ENCODE measurements at regions not wholly inside any gene's neighbourhood (a gene's known extent, or its start where the extent isn't known, plus 50 kb on each side); places are given as distances from the start of the nearest gene placed in this dataset.

GRCh38 chr7:118109607-118110006, 74.4 kb upstream of the LSM8 start:
- H3K9me3 ChIP-seq (ENCODE audit: control insufficient read depth, low read depth, low read length), result no peaks in the 10 kb centered on the region
- no peak overlapping the region for H3K4me3 ChIP-seq (ENCODE audit: control insufficient read depth in 2 of 3, extremely low read depth in 1 of 3, insufficient read depth in 2 of 3, low read depth in 1 of 3, low read length in 3 of 3)
- no peak overlapping the region for H3K9ac ChIP-seq (ENCODE audit: control insufficient read depth, extremely low read depth, insufficient read depth, low read length)
- no peak for TF ChIP-seq EZH2 (IDR thresholded peaks at IDR 0.05; ENCODE audit: low read length)
- no peak for TF ChIP-seq CTCF (optimal IDR thresholded peaks at IDR 0.05 in 1 of 3, IDR thresholded peaks at IDR 0.05 in 1 of 3, conservative IDR thresholded peaks at IDR 0.05 in 1 of 3; ENCODE audit: extremely low read depth in 1 of 3, insufficient read depth in 2 of 3, low read length in 3 of 3)
- no peak overlapping the region for H3K4me2 ChIP-seq (ENCODE audit: control insufficient read depth, extremely low read depth, insufficient read depth, low read depth, low read length)
- no peaks in the 10 kb centered on the region for H3K27me3 ChIP-seq (ENCODE audit: control insufficient read depth, extremely low read depth, insufficient read depth, low read length)
- H3K9me1 ChIP-seq (ENCODE audit: control insufficient read depth, extremely low read depth, insufficient read depth, low read length), result no peaks in the 10 kb centered on the region
- no peak for DNase-seq (ENCODE audit: low read depth, low spot score)
- no peaks in the 10 kb centered on the region for H3K36me3 ChIP-seq (ENCODE audit: control insufficient read depth in 2 of 2, extremely low read depth in 1 of 2, insufficient read depth in 2 of 2, low read length in 2 of 2)
- dilution Hi-C loops (cut with MboI; ENCODE audit: extremely low pct_ligation_motif_present, low sequenced_read_pairs), result no loop called here
- H3K4me1 ChIP-seq (ENCODE audit: control insufficient read depth, extremely low read depth, insufficient read depth, low read length), result no peaks in the 10 kb centered on the region
- no peaks in the 10 kb centered on the region for H3K79me2 ChIP-seq (ENCODE audit: control insufficient read depth, insufficient read depth, low read length)
- H3K27ac ChIP-seq (ENCODE audit: control insufficient read depth, insufficient read depth, low read length), result no peak overlapping the region
- no peak overlapping the region for H2AFZ ChIP-seq (ENCODE audit: control insufficient read depth, low read length)
- FAIRE-seq, result no peak
- no peaks in the 10 kb centered on the region for H4K20me1 ChIP-seq (ENCODE audit: control insufficient read depth, extremely low read depth, insufficient read depth, low read length)

- TF ChIP-seq EZH2 (IDR thresholded peaks at IDR 0.05; ENCODE audit: low read length) (no peak), CTCF (optimal IDR thresholded peaks at IDR 0.05 in 1 of 3, IDR thresholded peaks at IDR 0.05 in 1 of 3, conservative IDR thresholded peaks at IDR 0.05 in 1 of 3; ENCODE audit: extremely low read depth in 1 of 3, insufficient read depth in 2 of 3, low read length in 3 of 3) (no peak)
- Histone ChIP-seq H3K9me3 (ENCODE audit: control insufficient read depth, low read depth, low read length) (no peaks in the 10 kb centered on the region), H2AFZ (ENCODE audit: control insufficient read depth, low read length) (no peak overlapping the region), H3K4me3 (ENCODE audit: control insufficient read depth in 2 of 3, extremely low read depth in 1 of 3, insufficient read depth in 2 of 3, low read depth in 1 of 3, low read length in 3 of 3) (no peak overlapping the region), H3K4me1 (ENCODE audit: control insufficient read depth, extremely low read depth, insufficient read depth, low read length) (no peaks in the 10 kb centered on the region), H4K20me1 (ENCODE audit: control insufficient read depth, extremely low read depth, insufficient read depth, low read length) (no peaks in the 10 kb centered on the region), H3K27ac (ENCODE audit: control insufficient read depth, insufficient read depth, low read length) (no peak overlapping the region), H3K27me3 (ENCODE audit: control insufficient read depth, extremely low read depth, insufficient read depth, low read length) (no peaks in the 10 kb centered on the region), H3K9ac (ENCODE audit: control insufficient read depth, extremely low read depth, insufficient read depth, low read length) (no peak overlapping the region), H3K9me1 (ENCODE audit: control insufficient read depth, extremely low read depth, insufficient read depth, low read length) (no peaks in the 10 kb centered on the region), H3K4me2 (ENCODE audit: control insufficient read depth, extremely low read depth, insufficient read depth, low read depth, low read length) (no peak overlapping the region), H3K36me3 (ENCODE audit: control insufficient read depth in 2 of 2, extremely low read depth in 1 of 2, insufficient read depth in 2 of 2, low read length in 2 of 2) (no peaks in the 10 kb centered on the region), H3K79me2 (ENCODE audit: control insufficient read depth, insufficient read depth, low read length) (no peaks in the 10 kb centered on the region)
- dilution Hi-C loops (cut with MboI; ENCODE audit: extremely low pct_ligation_motif_present, low sequenced_read_pairs), result no loop called here
- FAIRE-seq (no peak), DNase-seq (ENCODE audit: low read depth, low spot score) (no peak)
Measured at GRCh38 chr7:118110178-118110925, 73.6 kb upstream of the LSM8 start.

Measured in keratinocyte (primary cell).